Left lung (tissue), 4 donors: ENCODE measurements at regions not wholly inside any gene's neighbourhood (a gene's known extent, or its start where the extent isn't known, plus 50 kb on each side); places are given as distances from the start of the nearest gene placed in this dataset.
A peak's percentile ranks its signal among the peaks of the same experiment; 100 is the strongest.

Experiments used
- ATAC-seq: fragments of 200-7000 bp; cut with Tn5 transposase; one replicate; pipeline ENCODE4 v1.9.1; 2020; ENCODE audit warnings: moderate library complexity
- DNase-seq, 4 donors: peaks; one replicate each; pipeline ENCODE4 v3.0.0-alpha.2; 2013 to 2020
- H3K27ac ChIP-seq, 2 donors: fragments of 200-600 bp; sonication (generic) in 1 of 2; one replicate each; pipeline versions ENCODE4 v1.5.0 to v1.8.0; 2020 to 2021
- H3K27me3 ChIP-seq, 2 donors: fragments of 200-600 bp; sonication (generic) in 1 of 2; one replicate each; pipeline versions ENCODE4 v1.5.0 to v1.8.0; 2020 to 2021
- H3K36me3 ChIP-seq, 2 donors: fragments of 200-600 bp; sonication (generic) in 1 of 2; one replicate each; pipeline versions ENCODE4 v1.5.0 to v1.8.0; 2020 to 2021
- H3K4me1 ChIP-seq, 2 donors: fragments of 200-600 bp; one replicate each; pipeline ENCODE4 v1.8.0; 2021
- H3K4me3 ChIP-seq, 2 donors: fragments of 200-600 bp; sonication (generic) in 1 of 2; one replicate each; pipeline versions ENCODE4 v1.5.0 to v1.8.0; 2020 to 2021; ENCODE audit warnings: mild to moderate bottlenecking in 1 of 2
- H3K9me3 ChIP-seq, 2 donors: fragments of 200-600 bp; sonication (generic) in 1 of 2; one replicate each; pipeline versions ENCODE4 v1.5.0 to v1.8.0; 2020 to 2021
- intact Hi-C, 2 donors: fragments of 100-400 bp; cut with DNase I; formaldehyde crosslinking; loops; one replicate each; pipeline versions ENCODE4 v1.11.2 to v1.14.2; 2022
- TF ChIP-seq, protein P1 (sequence below), 2 donors: fragments of 200-600 bp; sonication (generic) in 1 of 2; IDR thresholded peaks; one replicate each; pipeline versions ENCODE4 v1.5.0 to v1.8.0; 2021; ENCODE audit warnings: antibody characterized with exemption in 2 of 2
- donor health status: DM: no; HTN: yes; CAD: no.
- donor health status: DM: no; HTN: no; CAD: no.

DNA sequence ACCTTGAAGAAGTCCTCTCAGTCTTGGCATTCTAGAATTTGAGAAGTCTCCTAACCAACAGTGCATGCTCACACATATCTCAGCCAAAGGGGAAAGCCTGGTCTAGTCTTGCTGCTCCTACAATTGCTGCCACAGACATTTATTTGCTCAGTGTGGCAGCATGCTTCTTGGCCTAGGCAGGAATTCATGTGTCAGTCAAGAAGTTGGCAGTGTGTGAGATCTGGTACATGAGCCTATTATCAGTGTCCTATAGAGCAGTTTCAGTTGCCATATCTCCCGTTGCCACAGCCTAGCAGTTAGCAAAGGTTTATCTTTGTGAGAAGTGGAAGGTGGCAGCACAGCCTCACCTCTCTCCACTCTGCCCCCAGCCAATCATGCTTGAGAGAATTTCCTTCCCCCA is 176.9 kb upstream of the ARHGEF9 start:
- no peaks in the 10 kb centered on the region for H3K36me3 ChIP-seq
- no peak overlapping the region for H3K4me3 ChIP-seq
- ATAC-seq (no peak), DNase-seq (no peak)
- intact Hi-C loops, result no loop called here
- H3K27ac ChIP-seq, result no peak overlapping the region
- TF ChIP-seq, protein P1, sequence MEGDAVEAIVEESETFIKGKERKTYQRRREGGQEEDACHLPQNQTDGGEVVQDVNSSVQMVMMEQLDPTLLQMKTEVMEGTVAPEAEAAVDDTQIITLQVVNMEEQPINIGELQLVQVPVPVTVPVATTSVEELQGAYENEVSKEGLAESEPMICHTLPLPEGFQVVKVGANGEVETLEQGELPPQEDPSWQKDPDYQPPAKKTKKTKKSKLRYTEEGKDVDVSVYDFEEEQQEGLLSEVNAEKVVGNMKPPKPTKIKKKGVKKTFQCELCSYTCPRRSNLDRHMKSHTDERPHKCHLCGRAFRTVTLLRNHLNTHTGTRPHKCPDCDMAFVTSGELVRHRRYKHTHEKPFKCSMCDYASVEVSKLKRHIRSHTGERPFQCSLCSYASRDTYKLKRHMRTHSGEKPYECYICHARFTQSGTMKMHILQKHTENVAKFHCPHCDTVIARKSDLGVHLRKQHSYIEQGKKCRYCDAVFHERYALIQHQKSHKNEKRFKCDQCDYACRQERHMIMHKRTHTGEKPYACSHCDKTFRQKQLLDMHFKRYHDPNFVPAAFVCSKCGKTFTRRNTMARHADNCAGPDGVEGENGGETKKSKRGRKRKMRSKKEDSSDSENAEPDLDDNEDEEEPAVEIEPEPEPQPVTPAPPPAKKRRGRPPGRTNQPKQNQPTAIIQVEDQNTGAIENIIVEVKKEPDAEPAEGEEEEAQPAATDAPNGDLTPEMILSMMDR (IDR thresholded peaks at IDR 0.05), result no peak
- no peaks in the 10 kb centered on the region for H3K9me3 ChIP-seq
- no peaks in the 10 kb centered on the region for H3K27me3 ChIP-seq
- H3K4me1 ChIP-seq, result no peaks in the 10 kb centered on the region

DNA sequence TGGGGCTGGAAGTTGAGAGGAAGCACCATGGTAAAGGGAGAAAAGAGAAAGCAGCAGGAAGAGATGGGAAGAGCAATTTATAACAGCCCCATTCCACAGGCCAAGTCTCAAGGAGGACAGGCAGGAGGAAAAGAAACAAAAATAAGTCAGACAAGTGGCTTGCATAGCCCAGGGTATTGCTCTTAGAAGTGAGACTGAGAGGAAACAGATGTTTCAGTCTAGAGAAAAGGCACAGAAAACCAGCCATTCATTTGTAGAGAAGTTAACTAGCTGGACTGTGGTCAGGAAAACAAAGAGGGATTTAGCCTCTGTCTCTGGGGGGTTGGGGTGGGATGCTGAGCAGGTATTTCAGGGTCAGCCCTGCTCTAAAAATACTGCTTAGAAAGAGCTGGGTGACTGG is 175.0 kb upstream of the ARHGEF9 start:
- Histone ChIP-seq H3K36me3 (no peaks in the 10 kb centered on the region), H3K4me1 (no peaks in the 10 kb centered on the region), H3K9me3 (no peaks in the 10 kb centered on the region), H3K27me3 (no peaks in the 10 kb centered on the region), H3K27ac (no peak overlapping the region), H3K4me3 (no peak overlapping the region)
- TF ChIP-seq, protein P1 (IDR thresholded peaks at IDR 0.05), result no peak
- ATAC-seq, result no peak
- peak in 1 of 4 donors; percentile 19 for DNase-seq
- intact Hi-C loops, result no loop called here

DNA sequence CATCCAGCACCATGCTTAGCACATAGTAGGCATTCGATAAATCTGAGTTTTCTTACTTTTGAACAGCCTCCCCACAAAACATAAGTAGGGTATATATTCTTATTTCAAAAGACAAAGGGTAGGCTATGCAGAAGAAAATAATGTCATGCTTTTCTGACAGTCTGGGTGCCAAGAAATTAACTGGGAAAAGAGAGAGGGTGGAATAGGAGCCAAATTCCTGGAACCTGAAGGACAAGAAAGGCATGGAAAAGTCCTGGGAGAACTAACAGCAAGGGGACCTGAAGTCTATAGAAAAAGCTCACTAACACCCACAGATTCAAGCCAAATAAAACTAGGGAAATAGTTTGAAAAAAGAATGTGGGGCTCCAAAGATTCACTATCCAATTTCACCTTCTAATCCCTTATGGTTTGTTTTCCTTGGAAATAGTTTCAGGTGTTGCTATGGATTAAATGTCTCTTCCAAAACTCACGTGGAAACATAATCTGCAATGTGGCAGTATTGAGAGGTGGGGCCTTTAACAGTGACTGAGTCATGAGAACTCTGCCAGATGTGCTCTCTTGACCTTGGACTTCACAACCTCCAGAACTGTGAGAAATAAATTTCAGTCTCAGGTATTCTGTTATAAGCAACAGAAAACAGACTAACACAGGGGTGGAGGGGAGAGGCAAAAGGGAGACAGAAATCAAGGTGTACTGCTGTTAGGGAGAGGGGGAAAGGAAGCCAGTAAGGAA is 173.3 kb upstream of the ARHGEF9 start:
- TF ChIP-seq, protein P1 (IDR thresholded peaks at IDR 0.05), result no peak
- no peaks in the 10 kb centered on the region for H3K27me3 ChIP-seq
- no peak for DNase-seq
- H3K4me1 ChIP-seq, result no peaks in the 10 kb centered on the region
- no peak overlapping the region for H3K27ac ChIP-seq
- intact Hi-C loops, result no loop called here
- H3K4me3 ChIP-seq, result no peak overlapping the region
- no peak for ATAC-seq
- no peaks in the 10 kb centered on the region for H3K36me3 ChIP-seq
- no peaks in the 10 kb centered on the region for H3K9me3 ChIP-seq

DNA sequence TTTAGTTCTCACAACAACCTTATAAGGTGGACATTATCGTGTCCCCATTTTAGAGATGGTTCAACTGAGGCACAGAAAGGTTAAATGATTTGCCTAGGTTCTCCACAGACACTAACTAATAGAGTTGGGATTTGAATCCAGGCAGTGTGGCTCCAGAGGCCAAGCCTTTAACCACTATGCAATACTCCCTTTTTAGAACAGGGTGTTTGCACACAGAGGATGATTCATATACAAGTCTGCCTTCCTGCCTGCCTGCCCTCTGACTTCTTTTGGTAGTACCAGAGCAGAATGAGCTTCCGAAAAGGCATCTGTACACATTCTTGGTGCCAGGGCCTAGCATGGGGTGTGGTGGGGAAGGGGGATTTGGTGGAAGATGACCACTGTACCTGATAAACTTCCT is 150.8 kb upstream of the ARHGEF9 start:
- no peaks in the 10 kb centered on the region for H3K9me3 ChIP-seq
- H3K4me3 ChIP-seq, result no peak overlapping the region
- no peaks in the 10 kb centered on the region for H3K36me3 ChIP-seq
- H3K4me1 ChIP-seq, result no peaks in the 10 kb centered on the region
- H3K27me3 ChIP-seq, result no peaks in the 10 kb centered on the region
- intact Hi-C loops, result no loop called here
- ATAC-seq (no peak), DNase-seq (no peak)
- H3K27ac ChIP-seq, result no peak overlapping the region
- TF ChIP-seq, protein P1 (IDR thresholded peaks at IDR 0.05), result no peak

DNA sequence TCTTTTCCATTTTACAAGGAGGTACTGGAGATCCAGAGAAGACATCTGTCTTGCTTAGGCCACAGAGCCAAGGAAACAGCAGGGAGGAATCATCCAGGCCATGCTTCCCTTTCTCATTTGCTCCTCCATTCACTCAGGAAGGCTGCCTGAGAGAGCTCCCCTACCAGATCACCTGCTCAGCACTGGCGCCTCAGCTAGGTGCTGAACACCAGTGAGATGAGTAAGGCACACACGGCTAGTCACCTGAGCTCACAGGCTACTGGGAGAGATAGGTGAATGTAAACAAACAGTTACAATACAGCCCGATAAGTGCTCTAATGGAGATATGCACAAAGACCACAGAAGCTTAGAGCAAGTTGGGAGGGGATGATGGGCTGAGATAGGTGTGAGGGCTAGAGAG is 149.8 kb upstream of the ARHGEF9 start:
- ATAC-seq (no peak), DNase-seq (no peak)
- H3K27ac ChIP-seq, result no peak overlapping the region
- no peaks in the 10 kb centered on the region for H3K36me3 ChIP-seq
- TF ChIP-seq, protein P1 (IDR thresholded peaks at IDR 0.05), result no peak
- no peaks in the 10 kb centered on the region for H3K4me1 ChIP-seq
- H3K4me3 ChIP-seq, result no peak overlapping the region
- no peaks in the 10 kb centered on the region for H3K27me3 ChIP-seq
- H3K9me3 ChIP-seq, result no peaks in the 10 kb centered on the region
- intact Hi-C loops, result no loop called here
